ENCODE measurements at regions not wholly inside any gene's neighbourhood (a gene's known extent, or its start where the extent isn't known, plus 50 kb on each side); places are given as distances from the start of the nearest gene placed in this dataset.

- no peak for DNase-seq
These were observed 381.4 kb upstream of the TGFBR2 start for GRCh38 chr3:30225021-30225420.

- no peak for DNase-seq
These were observed 379.7 kb upstream of the TGFBR2 start for GRCh38 chr3:30226601-30227151.

GRCh38 chr3:30227571-30228301 lies 378.7 kb upstream of the TGFBR2 start:
- DNase-seq: no peak

- DNase-seq: no peak
These were observed 378.1 kb upstream of the TGFBR2 start for GRCh38 chr3:30228302-30228631.

GRCh38 chr3:30231277-30232141 lies 374.9 kb upstream of the TGFBR2 start:
- no peak for DNase-seq

GRCh38 chr3:30232142-30232541 lies 374.3 kb upstream of the TGFBR2 start:
- no peak for DNase-seq

- DNase-seq: no peak
These were observed 372.3 kb upstream of the TGFBR2 start for GRCh38 chr3:30233913-30234646.

- no peak for DNase-seq
These were observed 370.4 kb upstream of the TGFBR2 start for GRCh38 chr3:30236011-30236410.

- DNase-seq: no peak
These were observed 364.7 kb upstream of the TGFBR2 start for GRCh38 chr3:30241721-30242120.

- no peak for DNase-seq
These were observed 360.4 kb upstream of the TGFBR2 start for GRCh38 chr3:30245858-30246622.

- no peak for DNase-seq
These were observed 358.0 kb upstream of the TGFBR2 start for GRCh38 chr3:30248423-30248822.

- DNase-seq: no peak
These were observed 353.9 kb upstream of the TGFBR2 start for GRCh38 chr3:30252474-30252873.

- DNase-seq: no peak
These were observed 352.6 kb upstream of the TGFBR2 start for GRCh38 chr3:30253832-30254231.

GRCh38 chr3:30256474-30256873 lies 349.9 kb upstream of the TGFBR2 start:
- no peak for DNase-seq

GRCh38 chr3:30258426-30259392 lies 347.7 kb upstream of the TGFBR2 start:
- no peak for DNase-seq

- DNase-seq: no peak
These were observed 346.7 kb upstream of the TGFBR2 start for GRCh38 chr3:30259730-30260129.

- DNase-seq: no peak
These were observed 345.6 kb upstream of the TGFBR2 start for GRCh38 chr3:30260762-30261161.

GRCh38 chr3:30263238-30263924 lies 343.0 kb upstream of the TGFBR2 start:
- no peak for DNase-seq

GRCh38 chr3:30263925-30264313 lies 342.5 kb upstream of the TGFBR2 start:
- no peak for DNase-seq

GRCh38 chr3:30266524-30266923 lies 339.9 kb upstream of the TGFBR2 start:
- no peak for DNase-seq

- DNase-seq: no peak
These were observed 338.1 kb upstream of the TGFBR2 start for GRCh38 chr3:30268288-30268687.
